IgD-negative memory B cell (primary cell): ENCODE measurements at regions not wholly inside any gene's neighbourhood (a gene's known extent, or its start where the extent isn't known, plus 50 kb on each side); places are given as distances from the start of the nearest gene placed in this dataset.

Experiments used
- H3K27ac Mint-ChIP-seq, 3 donors: one replicate each; pipeline ENCODE4 v1.8.0; 2020 to 2022; ENCODE audit warnings: mild to moderate bottlenecking in 3 of 3, mixed read lengths in 3 of 3, moderate library complexity in 1 of 3
- H3K27me3 Mint-ChIP-seq: one replicate; pipeline ENCODE4 v1.8.0; 2021; ENCODE audit warnings: mixed read lengths
- H3K36me3 Mint-ChIP-seq: one replicate; pipeline ENCODE4 v1.8.0; 2020; ENCODE audit warnings: mild to moderate bottlenecking, mixed read lengths
- H3K4me1 Mint-ChIP-seq, 3 donors: one replicate each; pipeline ENCODE4 v1.8.0; 2020 to 2022; ENCODE audit warnings: mixed read lengths in 3 of 3, mild to moderate bottlenecking in 1 of 3
- H3K4me3 Mint-ChIP-seq, 4 donors: one replicate each; pipeline ENCODE4 v1.8.0; 2020 to 2022; ENCODE audit warnings: mild to moderate bottlenecking in 4 of 4, mixed read lengths in 4 of 4, moderate library complexity in 3 of 4
- H3K9me3 Mint-ChIP-seq, 3 donors: one replicate each; pipeline ENCODE4 v1.8.0; 2020 to 2021; ENCODE audit warnings: mixed read lengths in 3 of 3, mild to moderate bottlenecking in 1 of 3

- H3K27me3 Mint-ChIP-seq = peaks cover 1% of the 10 kb centered on the region
- H3K27ac Mint-ChIP-seq = no peak overlapping the region
- H3K36me3 Mint-ChIP-seq = no peaks in the 10 kb centered on the region
- H3K4me1 Mint-ChIP-seq = no peaks in the 10 kb centered on the region
- H3K9me3 Mint-ChIP-seq = peaks cover 3 to 5% (median 3%) of the 10 kb centered on the region in 3 donors
- H3K4me3 Mint-ChIP-seq = no peak overlapping the region
Measured at GRCh38 chr16:13742928-13743327, 177.0 kb upstream of the ERCC4 start.

GRCh38 chr16:13743571-13743970, 176.4 kb upstream of the ERCC4 start:
- Mint-ChIP-seq H3K27me3 (peaks cover 1% of the 10 kb centered on the region), H3K9me3 (peaks cover 3 to 5% (median 3%) of the 10 kb centered on the region in 3 donors), H3K4me3 (no peak overlapping the region), H3K27ac (no peak overlapping the region), H3K4me1 (no peaks in the 10 kb centered on the region), H3K36me3 (no peaks in the 10 kb centered on the region)

- no peak overlapping the region for H3K27ac Mint-ChIP-seq
- no peaks in the 10 kb centered on the region for H3K27me3 Mint-ChIP-seq
- no peaks in the 10 kb centered on the region for H3K36me3 Mint-ChIP-seq
- H3K4me3 Mint-ChIP-seq = peak overlapping the region in 1 of 4 donors; percentile 71
- H3K4me1 Mint-ChIP-seq = no peaks in the 10 kb centered on the region
- peaks cover 0 to 12% (median 6%) of the 10 kb centered on the region in 3 donors for H3K9me3 Mint-ChIP-seq
Measured at GRCh38 chr16:13756411-13757140, 163.4 kb upstream of the ERCC4 start.

- no peaks in the 10 kb centered on the region for H3K27me3 Mint-ChIP-seq
- peaks cover 0 to 1% (median 0%) of the 10 kb centered on the region in 3 donors for H3K4me1 Mint-ChIP-seq
- H3K4me3 Mint-ChIP-seq = no peak overlapping the region
- H3K36me3 Mint-ChIP-seq = no peaks in the 10 kb centered on the region
- H3K9me3 Mint-ChIP-seq = peaks cover 3 to 13% (median 5%) of the 10 kb centered on the region in 3 donors
- no peak overlapping the region for H3K27ac Mint-ChIP-seq
Measured at GRCh38 chr16:13766334-13766733, 153.6 kb upstream of the ERCC4 start.

GRCh38 chr16:13767215-13767614, 152.7 kb upstream of the ERCC4 start:
- H3K4me1 Mint-ChIP-seq = peaks cover 0 to 1% (median 0%) of the 10 kb centered on the region in 3 donors
- no peaks in the 10 kb centered on the region for H3K27me3 Mint-ChIP-seq
- H3K4me3 Mint-ChIP-seq = no peak overlapping the region

GRCh38 chr16:13768471-13768870, 151.5 kb upstream of the ERCC4 start:
- Mint-ChIP-seq H3K9me3 (peaks cover 5 to 6% (median 5%) of the 10 kb centered on the region in 3 donors), H3K27ac (no peak overlapping the region), H3K4me1 (peaks cover 0 to 1% (median 0%) of the 10 kb centered on the region in 3 donors), H3K27me3 (no peaks in the 10 kb centered on the region), H3K4me3 (no peak overlapping the region), H3K36me3 (peaks cover 3% of the 10 kb centered on the region)

More at GRCh38 chr16:13767215-13767614, 152.7 kb upstream of the ERCC4 start:
- peaks cover 1 to 7% (median 5%) of the 10 kb centered on the region in 3 donors for H3K9me3 Mint-ChIP-seq
- H3K36me3 Mint-ChIP-seq = no peaks in the 10 kb centered on the region
- H3K27ac Mint-ChIP-seq = no peak overlapping the region

GRCh38 chr16:13770436-13770835, 149.5 kb upstream of the ERCC4 start:
- H3K4me1 Mint-ChIP-seq = peaks cover 0 to under 1% (median 0%) of the 10 kb centered on the region in 3 donors
- no peak overlapping the region for H3K4me3 Mint-ChIP-seq
- no peaks in the 10 kb centered on the region for H3K27me3 Mint-ChIP-seq
- peaks cover 1 to 5% (median 4%) of the 10 kb centered on the region in 3 donors for H3K9me3 Mint-ChIP-seq
- H3K27ac Mint-ChIP-seq = no peak overlapping the region
- peaks cover 3% of the 10 kb centered on the region for H3K36me3 Mint-ChIP-seq

- no peaks in the 10 kb centered on the region for H3K27me3 Mint-ChIP-seq
- peaks cover 3% of the 10 kb centered on the region for H3K36me3 Mint-ChIP-seq
- no peak overlapping the region for H3K4me3 Mint-ChIP-seq
Measured at GRCh38 chr16:13772782-13773181, 147.2 kb upstream of the ERCC4 start.

GRCh38 chr16:13779676-13780075, 140.3 kb upstream of the ERCC4 start:
- H3K4me3 Mint-ChIP-seq = no peak overlapping the region
- peaks cover 2% of the 10 kb centered on the region for H3K27me3 Mint-ChIP-seq
- no peak overlapping the region for H3K27ac Mint-ChIP-seq
- no peaks in the 10 kb centered on the region for H3K4me1 Mint-ChIP-seq
- H3K9me3 Mint-ChIP-seq = peaks cover 11 to 18% (median 13%) of the 10 kb centered on the region in 3 donors
- H3K36me3 Mint-ChIP-seq = peaks cover 2% of the 10 kb centered on the region

More at GRCh38 chr16:13772782-13773181, 147.2 kb upstream of the ERCC4 start:
- Mint-ChIP-seq H3K4me1 (no peaks in the 10 kb centered on the region), H3K9me3 (peaks cover 6 to 11% (median 9%) of the 10 kb centered on the region in 3 donors), H3K27ac (no peak overlapping the region)

- H3K27ac Mint-ChIP-seq = no peak overlapping the region
- H3K36me3 Mint-ChIP-seq = peaks cover 2% of the 10 kb centered on the region
- H3K4me1 Mint-ChIP-seq = no peaks in the 10 kb centered on the region
- no peak overlapping the region for H3K4me3 Mint-ChIP-seq
- H3K27me3 Mint-ChIP-seq = peaks cover 2% of the 10 kb centered on the region
- peaks cover 11 to 16% (median 13%) of the 10 kb centered on the region in 3 donors for H3K9me3 Mint-ChIP-seq
Measured at GRCh38 chr16:13780406-13781168, 139.4 kb upstream of the ERCC4 start.

- no peak overlapping the region for H3K27ac Mint-ChIP-seq
- peaks cover 2% of the 10 kb centered on the region for H3K36me3 Mint-ChIP-seq
- H3K27me3 Mint-ChIP-seq = peaks cover 2% of the 10 kb centered on the region
- H3K9me3 Mint-ChIP-seq = peaks cover 10 to 13% (median 12%) of the 10 kb centered on the region in 3 donors
- H3K4me1 Mint-ChIP-seq = no peaks in the 10 kb centered on the region
- no peak overlapping the region for H3K4me3 Mint-ChIP-seq
Measured at GRCh38 chr16:13781169-13781564, 138.8 kb upstream of the ERCC4 start.

- H3K9me3 Mint-ChIP-seq = peaks cover 9 to 13% (median 10%) of the 10 kb centered on the region in 3 donors
- peaks cover 2% of the 10 kb centered on the region for H3K27me3 Mint-ChIP-seq
- H3K4me1 Mint-ChIP-seq = no peaks in the 10 kb centered on the region
- no peak overlapping the region for H3K27ac Mint-ChIP-seq
- peaks cover 2% of the 10 kb centered on the region for H3K36me3 Mint-ChIP-seq
- H3K4me3 Mint-ChIP-seq = no peak overlapping the region
Measured at GRCh38 chr16:13781575-13782338, 138.2 kb upstream of the ERCC4 start.

- Mint-ChIP-seq H3K27ac (no peak overlapping the region), H3K36me3 (no peaks in the 10 kb centered on the region), H3K4me1 (no peaks in the 10 kb centered on the region), H3K4me3 (no peak overlapping the region), H3K27me3 (peaks cover 5% of the 10 kb centered on the region), H3K9me3 (peaks cover 2 to 6% (median 6%) of the 10 kb centered on the region in 3 donors)
Measured at GRCh38 chr16:13791095-13791494, 128.9 kb upstream of the ERCC4 start.

GRCh38 chr16:13793841-13794409, 126.0 kb upstream of the ERCC4 start:
- Mint-ChIP-seq H3K9me3 (peaks cover 2 to 6% (median 4%) of the 10 kb centered on the region in 3 donors), H3K27ac (no peak overlapping the region), H3K4me3 (no peak overlapping the region)

More at GRCh38 chr16:13793841-13794409, 126.0 kb upstream of the ERCC4 start:
- no peaks in the 10 kb centered on the region for H3K36me3 Mint-ChIP-seq
- H3K4me1 Mint-ChIP-seq = no peaks in the 10 kb centered on the region
- peaks cover 5% of the 10 kb centered on the region for H3K27me3 Mint-ChIP-seq
